Peyer's patch (tissue), 4 donors: ENCODE measurements at regions not wholly inside any gene's neighbourhood (a gene's known extent, or its start where the extent isn't known, plus 50 kb on each side); places are given as distances from the start of the nearest gene placed in this dataset.
"Not testable (repeated sequence)": the region's sequence is repeated elsewhere in the genome, so short reads cannot be mapped to it uniquely, and the experiment has no call there.

Experiments used
- DNase-seq, 3 donors: peaks; one replicate each; pipeline ENCODE4 v3.0.0-alpha.2; 2017 to 2019
- H3K27ac ChIP-seq, 4 donors: fragments of 200-600 bp; sonication (generic); one replicate each; pipeline ENCODE4 v1.5.1; 2016 to 2019
- H3K27me3 ChIP-seq, 2 donors: fragments of 200-600 bp; sonication (generic); one replicate each; pipeline ENCODE4 v1.5.1; 2019
- H3K36me3 ChIP-seq, 3 donors: fragments of 200-600 bp; sonication (generic); one replicate each; pipeline ENCODE4 v1.5.1; 2016 to 2019
- H3K4me1 ChIP-seq, 4 donors: fragments of 200-600 bp; sonication (generic); one replicate each; pipeline ENCODE4 v1.5.1; 2016 to 2019
- H3K4me3 ChIP-seq, 4 donors: fragments of 200-600 bp; sonication (generic); 1 replicate in 3 of 4; 2 replicates in 1 of 4; pipeline ENCODE4 v1.5.1; 2016 to 2019; ENCODE audit warnings: mild to moderate bottlenecking in 1 of 4
- H3K9me3 ChIP-seq, 4 donors: fragments of 200-600 bp; sonication (generic); one replicate each; pipeline ENCODE4 v1.5.1; 2016 to 2019; ENCODE audit warnings: mild to moderate bottlenecking in 1 of 4
- CTCF ChIP-seq, 6 experiments: fragments of 450-650 bp in 4 of 6; fragments of 200-600 bp in 2 of 6; sonication (generic) in 1 of 6; IDR thresholded peaks; one replicate each; pipeline ENCODE4 v1.5.1; 2017 to 2019; ENCODE audit warnings: antibody characterized with exemption in 6 of 6, mild to moderate bottlenecking in 3 of 6, moderate library complexity in 1 of 6
- POLR2A ChIP-seq, 2 donors: fragments of 450-650 bp; IDR thresholded peaks; one replicate each; pipeline ENCODE4 v1.5.1; 2017; ENCODE audit warnings: antibody characterized with exemption in 2 of 2, mild to moderate bottlenecking in 2 of 2, moderate library complexity in 2 of 2

GRCh38 chr1:101178341-101178687 lies 58.5 kb upstream of the S1PR1 start:
- H3K4me1 ChIP-seq, result no peaks in the 10 kb centered on the region
- no peak for TF ChIP-seq POLR2A (IDR thresholded peaks at IDR 0.05)
- no peak for TF ChIP-seq CTCF (IDR thresholded peaks at IDR 0.05)
- DNase-seq, result no peak
- no peak overlapping the region for H3K4me3 ChIP-seq
- H3K27ac ChIP-seq, result no peak overlapping the region
- H3K36me3 ChIP-seq, result no peaks in the 10 kb centered on the region
- no peaks in the 10 kb centered on the region for H3K9me3 ChIP-seq
- H3K27me3 ChIP-seq, result no peaks in the 10 kb centered on the region

GRCh38 chr1:101175886-101176285 lies 60.9 kb upstream of the S1PR1 start:
- no peak for TF ChIP-seq CTCF (IDR thresholded peaks at IDR 0.05)
- no peak for TF ChIP-seq POLR2A (IDR thresholded peaks at IDR 0.05)
- Histone ChIP-seq H3K4me3 (no peak overlapping the region), H3K27ac (no peak overlapping the region), H3K4me1 (no peaks in the 10 kb centered on the region), H3K36me3 (no peaks in the 10 kb centered on the region), H3K27me3 (no peaks in the 10 kb centered on the region), H3K9me3 (no peaks in the 10 kb centered on the region)
- DNase-seq, result no peak

DNA sequence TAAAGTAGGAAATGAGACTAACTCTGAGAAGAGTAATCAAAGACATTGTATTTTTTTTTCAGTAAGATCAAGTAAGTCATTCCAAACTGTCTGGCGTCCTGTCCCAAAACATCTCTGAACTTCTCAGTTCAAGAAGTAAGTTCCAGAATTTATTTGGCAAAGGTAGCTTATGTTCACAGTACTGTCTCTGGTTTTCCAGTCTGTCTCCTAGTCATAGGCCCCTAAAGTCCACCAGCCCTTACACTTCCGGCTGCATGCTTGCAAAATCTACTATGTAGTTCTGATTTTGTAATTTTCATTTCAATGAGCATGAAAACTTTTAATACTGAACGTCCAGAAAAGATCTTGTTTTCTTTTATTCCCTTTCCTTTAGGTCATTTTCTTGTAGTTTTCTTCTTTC lies 61.4 kb upstream of the S1PR1 start:
- DNase-seq, result no peak
- no peaks in the 10 kb centered on the region for H3K36me3 ChIP-seq
- no peak overlapping the region for H3K4me3 ChIP-seq
- no peak overlapping the region for H3K27ac ChIP-seq
- TF ChIP-seq CTCF (IDR thresholded peaks at IDR 0.05) (no peak), POLR2A (IDR thresholded peaks at IDR 0.05) (no peak)
- H3K4me1 ChIP-seq, result no peaks in the 10 kb centered on the region
- H3K9me3 ChIP-seq, result no peaks in the 10 kb centered on the region
- no peaks in the 10 kb centered on the region for H3K27me3 ChIP-seq

- no peaks in the 10 kb centered on the region for H3K27me3 ChIP-seq
- no peak for DNase-seq
- no peak for TF ChIP-seq CTCF (IDR thresholded peaks at IDR 0.05)
- TF ChIP-seq POLR2A (IDR thresholded peaks at IDR 0.05), result no peak
- H3K36me3 ChIP-seq, result no peaks in the 10 kb centered on the region
- no peaks in the 10 kb centered on the region for H3K9me3 ChIP-seq
- H3K27ac ChIP-seq, result no peak overlapping the region
- no peak overlapping the region for H3K4me3 ChIP-seq
- H3K4me1 ChIP-seq, result no peaks in the 10 kb centered on the region
Observed at GRCh38 chr1:101174722-101175121, 62.1 kb upstream of the S1PR1 start.

GRCh38 chr1:101174298-101174697 lies 62.5 kb upstream of the S1PR1 start:
- not testable (repeated sequence) for H3K4me3 ChIP-seq, H3K4me1 ChIP-seq

DNA sequence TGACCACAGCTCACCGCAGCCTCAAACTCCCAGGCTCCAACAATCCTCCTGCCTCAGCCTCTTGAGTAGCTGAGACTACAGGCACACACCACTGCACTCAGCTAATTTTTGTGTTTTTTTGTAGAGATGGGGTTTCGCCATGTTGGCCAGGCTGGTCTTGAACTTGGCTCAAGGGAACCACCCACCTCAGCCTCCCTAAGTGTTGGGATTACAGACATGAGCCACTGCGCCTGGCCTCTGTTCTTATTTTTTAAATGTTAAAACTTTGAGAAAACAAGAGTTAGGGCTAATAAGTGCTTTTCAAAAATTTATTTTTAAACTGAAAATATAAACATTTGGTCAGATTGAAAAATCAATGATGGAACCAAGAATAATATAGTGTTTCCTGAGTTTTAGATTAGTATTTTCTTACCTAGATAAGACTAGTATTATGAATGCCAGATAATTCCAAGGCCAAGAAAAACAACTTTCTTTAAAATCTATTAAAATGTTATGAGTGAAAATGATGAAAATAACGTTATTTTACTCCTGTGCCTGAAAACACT lies 66.2 kb upstream of the S1PR1 start:
- no peak overlapping the region for H3K4me3 ChIP-seq
- DNase-seq, result no peak
- H3K4me1 ChIP-seq, result no peaks in the 10 kb centered on the region
- H3K9me3 ChIP-seq, result no peaks in the 10 kb centered on the region
- no peaks in the 10 kb centered on the region for H3K36me3 ChIP-seq
- TF ChIP-seq CTCF (IDR thresholded peaks at IDR 0.05) (no peak), POLR2A (IDR thresholded peaks at IDR 0.05) (no peak)
- H3K27me3 ChIP-seq, result no peaks in the 10 kb centered on the region
- no peak overlapping the region for H3K27ac ChIP-seq

More at GRCh38 chr1:101174298-101174697, 62.5 kb upstream of the S1PR1 start:
- H3K27ac ChIP-seq, DNase-seq, H3K9me3 ChIP-seq, H3K27me3 ChIP-seq, H3K36me3 ChIP-seq: not testable (repeated sequence)
